H4 (cell line): ENCODE measurements at regions not wholly inside any gene's neighbourhood (a gene's known extent, or its start where the extent isn't known, plus 50 kb on each side); places are given as distances from the start of the nearest gene placed in this dataset.

ENCODE experiments used
- DNase-seq: peaks from one replicate; pipeline ENCODE4 v3.0.0-alpha.2; 2015; ENCODE audit warnings: low spot score

GRCh38 chr7:46383605-46384004 lies 462.5 kb upstream of the IGFBP3 start:
- DNase-seq, result peak; percentile 61

- DNase-seq, result peak; percentile 85
Measured at GRCh38 chr7:46369933-46370654, 449.0 kb upstream of the IGFBP3 start.

GRCh38 chr7:46368871-46369270 lies 447.8 kb upstream of the IGFBP3 start:
- DNase-seq, result no peak

DNA sequence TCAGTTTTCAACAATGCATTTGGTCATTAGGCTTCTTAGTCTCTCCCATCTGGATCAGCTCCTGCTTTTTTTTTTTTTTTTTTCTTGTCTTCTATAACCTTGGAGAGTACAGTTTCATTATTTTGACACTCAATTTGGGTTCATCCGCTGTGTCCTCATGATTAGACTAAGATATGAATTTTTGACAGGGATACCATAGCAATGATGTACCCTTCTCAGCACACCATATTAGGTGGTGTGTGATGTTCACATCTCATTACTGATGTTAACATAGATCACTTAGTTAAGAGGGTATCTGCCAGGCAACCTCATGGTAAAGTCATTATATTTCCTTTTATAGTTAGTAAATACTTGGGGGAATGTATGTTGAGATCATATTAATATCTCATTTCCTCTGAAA lies 445.5 kb upstream of the IGFBP3 start:
- no peak for DNase-seq

GRCh38 chr7:46363688-46364087 lies 442.6 kb upstream of the IGFBP3 start:
- DNase-seq, result no peak

DNA sequence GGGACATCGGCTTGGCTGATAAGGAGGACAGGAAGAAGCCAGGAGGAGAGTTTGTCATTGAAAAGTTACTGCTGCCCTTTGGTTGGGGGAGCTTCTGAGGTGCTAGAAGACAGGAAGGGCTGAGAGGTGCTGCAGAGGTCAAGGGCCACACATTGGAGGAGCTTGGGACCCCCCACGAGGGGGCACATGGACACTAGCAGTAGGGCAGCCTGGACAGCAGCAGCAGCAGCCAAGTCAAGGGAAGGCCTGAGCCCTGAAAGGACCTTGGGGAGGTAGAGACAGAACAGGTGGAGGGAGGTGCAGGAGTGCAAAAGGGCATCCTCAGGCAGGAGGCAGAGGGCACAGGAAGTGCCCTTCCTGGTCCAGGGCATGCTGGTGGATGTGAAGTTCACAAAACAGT lies 439.7 kb upstream of the IGFBP3 start:
- DNase-seq, result no peak

DNA sequence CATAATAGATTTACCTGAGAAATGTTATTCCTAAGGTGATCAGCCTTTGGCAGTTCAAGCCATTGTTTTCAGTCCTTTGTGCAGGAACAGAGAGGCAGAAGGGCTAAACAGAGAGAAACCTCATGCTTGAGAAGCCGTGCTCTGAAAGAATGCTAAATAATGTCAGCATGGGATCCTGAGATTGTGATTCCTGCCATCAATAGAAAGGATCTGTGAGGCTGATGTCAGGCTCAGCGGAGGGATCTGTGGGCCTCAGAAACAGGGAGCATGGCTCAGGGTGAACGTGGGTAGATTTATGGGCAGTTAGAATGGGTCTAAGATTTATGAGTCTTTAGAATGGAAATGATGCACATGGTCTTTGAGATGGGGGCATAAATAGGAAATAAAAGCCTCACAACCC lies 439.2 kb upstream of the IGFBP3 start:
- no peak for DNase-seq

DNA sequence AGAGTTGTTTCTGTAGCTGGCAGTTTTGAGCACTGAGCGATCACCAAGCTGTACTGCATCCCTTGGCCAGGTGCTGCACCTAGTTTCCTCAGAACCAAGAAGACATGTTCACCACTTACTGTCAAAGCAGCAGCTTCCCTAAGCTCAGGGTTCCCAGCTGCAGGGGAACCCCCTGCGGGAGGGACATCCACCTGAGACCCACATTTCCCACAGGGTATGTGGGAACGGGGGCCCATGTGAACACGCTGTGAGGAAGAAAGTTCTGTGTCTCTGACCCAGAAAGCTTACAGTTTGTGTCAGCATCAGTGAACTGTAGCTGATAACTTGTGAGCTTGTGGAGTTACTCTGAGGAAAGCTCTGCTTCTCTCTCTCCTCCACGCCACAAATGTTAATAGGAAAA lies 436.8 kb upstream of the IGFBP3 start:
- no peak for DNase-seq

GRCh38 chr7:46357290-46357689 lies 436.2 kb upstream of the IGFBP3 start:
- DNase-seq, result no peak

- no peak for DNase-seq
Measured at GRCh38 chr7:46356371-46356770, 435.3 kb upstream of the IGFBP3 start.

- no peak for DNase-seq
Measured at GRCh38 chr7:46355331-46355730, 434.3 kb upstream of the IGFBP3 start.

GRCh38 chr7:46352004-46352954 lies 431.2 kb upstream of the IGFBP3 start:
- peak; percentile 89 for DNase-seq

DNA sequence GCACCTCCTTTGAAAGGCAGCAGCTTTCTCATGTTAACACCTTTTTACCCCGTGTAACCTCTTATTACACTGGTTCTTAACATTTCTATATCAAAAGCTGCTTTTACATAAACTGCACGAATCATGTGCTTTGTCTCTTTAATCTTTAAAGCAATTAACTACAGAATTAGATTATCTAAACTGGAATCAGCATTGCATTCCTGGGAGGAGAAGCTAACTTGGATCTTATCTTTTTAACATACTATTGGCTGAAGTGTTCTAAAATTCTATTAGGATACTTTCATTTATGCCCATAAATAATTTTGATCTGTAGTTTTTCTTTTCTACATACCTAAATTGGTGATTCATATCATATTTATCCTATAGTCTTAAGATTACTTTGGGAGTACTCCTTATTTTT lies 428.4 kb upstream of the IGFBP3 start:
- no peak for DNase-seq

DNA sequence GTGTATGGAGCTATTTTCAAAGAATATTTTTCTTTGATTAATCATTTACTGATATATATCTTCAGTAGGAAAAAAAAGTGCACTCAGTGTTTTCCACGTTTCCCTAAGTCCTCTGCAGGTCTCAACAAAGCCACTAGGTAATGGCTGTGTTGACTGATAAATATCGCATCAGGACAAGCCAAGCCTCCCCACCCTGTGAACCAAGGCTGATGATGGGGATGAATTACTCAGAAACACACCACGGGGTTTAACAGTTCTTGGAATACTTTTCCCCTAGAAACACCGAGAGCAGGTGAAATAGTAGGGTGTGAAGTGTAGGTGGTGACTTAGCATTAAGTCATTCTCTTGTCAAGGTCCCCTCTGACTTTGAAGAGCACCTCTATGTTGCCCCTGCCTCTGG lies 423.5 kb upstream of the IGFBP3 start:
- DNase-seq, result no peak

DNA sequence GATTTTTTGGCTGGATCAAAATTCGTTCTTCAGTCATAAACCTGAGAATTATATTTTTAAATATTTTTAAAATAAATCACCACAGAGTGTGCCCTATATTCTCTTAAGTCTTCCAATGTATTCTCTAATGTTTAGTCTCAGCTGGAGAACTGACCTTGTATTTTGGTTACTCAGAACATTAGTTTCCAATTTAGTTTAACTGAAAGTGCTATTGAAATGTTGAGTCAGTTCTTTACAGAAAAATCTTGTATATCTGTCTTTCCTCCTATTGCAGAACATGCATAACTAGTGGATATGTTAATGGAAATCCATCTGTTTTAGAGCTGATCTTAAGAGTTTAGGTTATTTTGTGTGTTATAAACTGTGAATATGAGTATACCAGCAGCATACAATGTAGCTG lies 422.7 kb upstream of the IGFBP3 start:
- no peak for DNase-seq

GRCh38 chr7:46322937-46323336 lies 401.9 kb upstream of the IGFBP3 start:
- DNase-seq, result no peak

DNA sequence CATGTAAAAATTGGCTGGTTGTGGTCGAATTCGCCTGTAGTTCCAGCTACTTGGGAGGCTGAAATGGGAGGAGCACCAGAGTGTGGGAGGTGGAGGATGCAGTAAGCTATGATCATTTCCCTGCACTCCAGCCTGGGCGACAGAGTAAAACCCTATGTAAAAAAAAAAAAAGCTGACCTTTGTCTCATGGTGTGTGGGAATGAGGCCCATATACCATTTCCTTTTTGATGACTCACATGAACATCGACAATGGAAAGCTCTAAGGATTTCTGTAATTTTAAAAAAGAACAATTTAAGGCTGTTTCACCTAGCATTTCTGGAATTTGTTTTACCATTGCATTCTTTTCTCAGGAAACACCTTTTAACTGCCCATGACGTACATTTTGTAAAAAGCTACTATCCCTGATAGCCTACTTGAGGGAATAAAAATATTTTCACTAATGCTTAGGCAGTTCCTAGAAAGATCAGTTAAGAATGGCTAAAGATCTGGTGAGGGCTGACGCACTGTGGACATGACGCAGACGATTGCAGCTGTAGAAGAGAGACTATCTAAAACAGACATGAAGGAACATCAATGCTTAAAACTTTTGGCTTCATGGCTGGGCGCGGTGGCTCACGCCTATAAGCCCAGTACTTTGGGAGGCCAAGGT lies 400.6 kb upstream of the IGFBP3 start:
- DNase-seq, result peak; percentile 58

GRCh38 chr7:46320956-46321355 lies 399.9 kb upstream of the IGFBP3 start:
- no peak for DNase-seq

GRCh38 chr7:46319841-46320240 lies 398.8 kb upstream of the IGFBP3 start:
- no peak for DNase-seq

DNA sequence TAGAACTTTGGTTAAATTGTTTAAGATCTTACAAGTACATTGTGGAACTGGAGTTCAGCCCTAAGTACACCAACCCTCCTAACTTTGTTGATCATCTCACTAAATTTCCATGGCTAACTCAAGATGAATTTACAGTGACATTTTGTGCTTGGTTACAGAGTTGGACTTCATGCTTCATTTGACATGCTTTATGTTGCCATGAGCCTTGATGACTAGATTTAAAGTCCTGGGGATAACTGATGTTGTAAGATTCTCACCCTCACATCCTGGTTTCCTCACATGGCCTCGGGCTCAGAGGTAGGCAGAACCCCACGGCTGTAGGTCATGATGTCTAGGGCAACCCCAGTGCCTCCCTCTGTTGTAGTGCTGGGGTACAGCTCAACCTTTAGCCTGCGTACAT lies 397.2 kb upstream of the IGFBP3 start:
- DNase-seq, result no peak

GRCh38 chr7:46317256-46317655 lies 396.2 kb upstream of the IGFBP3 start:
- DNase-seq, result no peak

DNA sequence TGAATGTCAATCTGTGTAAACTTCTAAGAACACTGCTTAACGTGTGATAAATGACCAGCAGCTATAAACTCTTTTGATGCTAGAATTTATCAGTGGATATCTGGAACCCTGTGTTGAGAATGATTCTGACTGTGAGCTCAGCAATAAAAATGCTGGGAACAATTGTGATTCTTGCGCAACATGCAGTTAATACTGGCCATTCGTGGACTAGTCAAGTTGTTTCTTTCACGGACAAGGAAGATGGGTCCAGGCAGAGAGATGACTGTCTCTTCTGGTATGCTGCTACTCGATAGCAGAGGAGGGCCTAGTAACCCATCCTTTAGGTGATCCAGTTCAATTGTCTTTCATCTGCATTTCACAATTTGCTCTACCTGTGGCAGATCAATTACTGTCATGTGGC lies 394.8 kb upstream of the IGFBP3 start:
- DNase-seq, result no peak

GRCh38 chr7:46301677-46302076 lies 380.6 kb upstream of the IGFBP3 start:
- no peak for DNase-seq
